GM23338 (cell line): ENCODE measurements at regions not wholly inside any gene's neighbourhood (a gene's known extent, or its start where the extent isn't known, plus 50 kb on each side); places are given as distances from the start of the nearest gene placed in this dataset.

Experiments used
- CREB1 ChIP-seq: fragments of 250-450 bp; sonication (Bioruptor Pico); IDR thresholded peaks from 2 replicates; pipeline ENCODE4 v1.5.0; 2020; ENCODE audit warnings: low read depth, mild to moderate bottlenecking, moderate library complexity
- CTCF ChIP-seq, 2 experiments: fragments of 200-600 bp in 1 of 2; sonication (generic) in 1 of 2; conservative IDR thresholded peaks; 2 replicates each; pipeline versions ENCODE4 v1.5.1 to v1.6.1; 2016 to 2017; ENCODE audit warnings: antibody characterized with exemption in 2 of 2, low read depth in 2 of 2, mild to moderate bottlenecking in 2 of 2, moderate library complexity in 1 of 2
- ETS1 ChIP-seq: IDR thresholded peaks from 2 replicates; pipeline ENCODE4 v1.6.1; 2016; ENCODE audit warnings: antibody characterized with exemption
- EZH2 ChIP-seq: fragments of 200-600 bp; sonication (generic); IDR thresholded peaks from one replicate; pipeline ENCODE4 v1.8.0; 2017; ENCODE audit warnings: antibody characterized with exemption, mild to moderate bottlenecking, low read depth; ENCODE audit not compliant: unreplicated experiment
- EZH2phosphoT487 ChIP-seq: fragments of 200-600 bp; sonication (generic); IDR thresholded peaks from one replicate; pipeline ENCODE4 v1.8.1; 2018; ENCODE audit warnings: antibody characterized with exemption; ENCODE audit not compliant: unreplicated experiment
- JUNB ChIP-seq: IDR thresholded peaks from one replicate; pipeline ENCODE4 v1.6.1; 2016; ENCODE audit warnings: antibody characterized with exemption; ENCODE audit not compliant: unreplicated experiment
- NANOG ChIP-seq: IDR thresholded peaks from 2 replicates; pipeline ENCODE4 v1.6.1; 2016; ENCODE audit warnings: antibody characterized with exemption, borderline replicate concordance
- POLR2AphosphoS5 ChIP-seq: IDR thresholded peaks from 2 replicates; pipeline ENCODE4 v1.6.1; 2016; ENCODE audit warnings: antibody characterized with exemption, low read depth
- REST ChIP-seq: IDR thresholded peaks from one replicate; pipeline ENCODE4 v1.6.1; 2018; ENCODE audit warnings: antibody characterized with exemption; ENCODE audit not compliant: unreplicated experiment
- ZNF331 ChIP-seq: fragments of 250-450 bp; sonication (Bioruptor Pico); IDR thresholded peaks from 2 replicates; pipeline ENCODE4 v1.5.0; 2020; ENCODE audit warnings: low read depth, mild to moderate bottlenecking, moderate library complexity
- ZNF462 ChIP-seq: fragments of 250-450 bp; sonication (Bioruptor Pico); IDR thresholded peaks from 2 replicates; pipeline ENCODE4 v1.5.0; 2020; ENCODE audit warnings: mild to moderate bottlenecking, moderate library complexity

- TF ChIP-seq EZH2 (no peak), CTCF (conservative IDR thresholded peaks at IDR 0.05; ENCODE audit: low read depth in 2 of 2) (no peak), NANOG (no peak), ZNF462 (CRISPR knock-in tag) (no peak), EZH2phosphoT487 (no peak), POLR2AphosphoS5 (no peak), REST (no peak), CREB1 (CRISPR knock-in tag) (no peak), ETS1 (no peak), ZNF331 (CRISPR knock-in tag) (no peak), JUNB (no peak)
Measured at GRCh38 chrX:45381841-45382240, 181.2 kb upstream of the DIPK2B start.
